IPS-11a (cell line): ENCODE measurements at regions not wholly inside any gene's neighbourhood (a gene's known extent, or its start where the extent isn't known, plus 50 kb on each side); places are given as distances from the start of the nearest gene placed in this dataset.

Experiments
- H3K4me3 ChIP-seq: one replicate; pipeline ENCODE4 v1.5.1; 2013; ENCODE audit warnings: low read depth, low read length, control low read depth

- H3K4me3 ChIP-seq = no peak overlapping the region
Observed at GRCh38 chr6:103707596-103708325, 1152.0 kb downstream of the HACE1 start.

GRCh38 chr6:103699769-103700168, 1160.0 kb downstream of the HACE1 start:
- H3K4me3 ChIP-seq = no peak overlapping the region

- H3K4me3 ChIP-seq = no peak overlapping the region
Observed at GRCh38 chr6:103687430-103687829, 1172.3 kb downstream of the HACE1 start.

- no peak overlapping the region for H3K4me3 ChIP-seq
Observed at GRCh38 chr6:103680116-103680515, 1179.6 kb downstream of the HACE1 start.

- no peak overlapping the region for H3K4me3 ChIP-seq
Observed at GRCh38 chr6:103677290-103677689, 1182.4 kb downstream of the HACE1 start.

- H3K4me3 ChIP-seq = no peak overlapping the region
Observed at GRCh38 chr6:103675807-103676406, 1183.8 kb downstream of the HACE1 start.

- no peak overlapping the region for H3K4me3 ChIP-seq
Observed at GRCh38 chr6:103674790-103675189, 1184.9 kb downstream of the HACE1 start.

GRCh38 chr6:103672169-103672568, 1187.5 kb downstream of the HACE1 start:
- H3K4me3 ChIP-seq = no peak overlapping the region

GRCh38 chr6:103629613-103630012, 1230.1 kb downstream of the HACE1 start:
- no peak overlapping the region for H3K4me3 ChIP-seq

- H3K4me3 ChIP-seq = no peak overlapping the region
Observed at GRCh38 chr6:103617642-103618041, 1242.1 kb downstream of the HACE1 start.

- H3K4me3 ChIP-seq = no peak overlapping the region
Observed at GRCh38 chr6:103587722-103588121, 1272.0 kb downstream of the HACE1 start.

- H3K4me3 ChIP-seq = no peak overlapping the region
Observed at GRCh38 chr6:103578115-103578514, 1281.6 kb downstream of the HACE1 start.

GRCh38 chr6:103570431-103570830, 1289.3 kb downstream of the HACE1 start:
- H3K4me3 ChIP-seq = no peak overlapping the region

- no peak overlapping the region for H3K4me3 ChIP-seq
Observed at GRCh38 chr6:103554911-103555310, 1304.8 kb downstream of the HACE1 start.

- H3K4me3 ChIP-seq = no peak overlapping the region
Observed at GRCh38 chr6:103538381-103538780, 1321.3 kb downstream of the HACE1 start.

GRCh38 chr6:103534814-103535213, 1324.9 kb downstream of the HACE1 start:
- no peak overlapping the region for H3K4me3 ChIP-seq

GRCh38 chr6:103534095-103534494, 1325.6 kb downstream of the HACE1 start:
- no peak overlapping the region for H3K4me3 ChIP-seq

- H3K4me3 ChIP-seq = no peak overlapping the region
Observed at GRCh38 chr6:103522045-103522444, 1337.7 kb downstream of the HACE1 start.

GRCh38 chr6:103516336-103516735, 1343.4 kb downstream of the HACE1 start:
- no peak overlapping the region for H3K4me3 ChIP-seq

- H3K4me3 ChIP-seq = no peak overlapping the region
Observed at GRCh38 chr6:103507052-103507451, 1352.7 kb downstream of the HACE1 start.

GRCh38 chr6:103505155-103505518, 1354.6 kb downstream of the HACE1 start:
- no peak overlapping the region for H3K4me3 ChIP-seq

GRCh38 chr6:103504501-103505154, 1355.1 kb downstream of the HACE1 start:
- no peak overlapping the region for H3K4me3 ChIP-seq
